HG03457 (cell line): ENCODE measurements at regions not wholly inside any gene's neighbourhood (a gene's known extent, or its start where the extent isn't known, plus 50 kb on each side); places are given as distances from the start of the nearest gene placed in this dataset.
"Not testable (repeated sequence)": the region's sequence is repeated elsewhere in the genome, so short reads cannot be mapped to it uniquely, and the experiment has no call there.

ENCODE experiments used
- ATAC-seq: cut with Tn5 transposase; IDR thresholded peaks from one replicate; pipeline ENCODE4 v1.9.1; 2021; ENCODE audit warnings: moderate number of reproducible peaks; ENCODE audit not compliant: unreplicated experiment

DNA sequence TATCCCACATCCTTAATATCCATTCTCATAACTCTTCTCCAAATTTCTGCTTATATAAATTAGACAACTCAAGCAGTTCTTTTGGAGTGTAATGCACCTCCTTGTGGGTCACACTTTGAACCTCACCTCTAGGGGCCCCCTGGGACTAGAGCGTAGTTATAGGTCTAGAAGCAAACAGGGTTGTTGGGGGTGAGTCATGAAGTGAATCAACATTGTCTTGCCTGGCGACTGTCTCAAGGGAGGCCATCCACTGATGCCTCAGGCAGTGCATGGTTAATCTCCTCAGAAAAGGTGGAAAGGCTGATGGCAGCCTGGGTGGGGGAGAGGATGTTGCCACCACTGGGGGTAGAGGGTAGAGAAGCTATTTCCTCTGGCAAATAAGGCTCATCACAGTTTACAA, 129.1 kb downstream of the TNFRSF21 start:
- ATAC-seq: no peak

DNA sequence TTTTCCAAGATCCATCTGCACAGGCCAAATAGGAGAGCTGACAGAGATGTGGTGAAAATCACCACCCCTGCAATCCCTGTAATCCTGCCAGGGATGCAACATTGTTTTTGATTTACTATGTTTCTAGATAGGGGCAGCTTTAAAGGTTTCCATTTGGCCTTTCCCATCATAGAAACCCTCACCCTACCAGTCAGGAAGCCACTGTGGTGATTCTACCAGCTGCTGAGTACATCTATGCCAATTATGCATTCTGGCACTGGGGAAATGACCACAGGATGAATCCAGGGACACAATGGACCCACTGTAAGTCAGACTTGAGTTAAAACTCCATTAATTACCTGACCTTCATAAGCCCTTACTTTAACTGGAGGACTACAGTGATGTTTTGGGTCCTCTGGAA, 130.4 kb downstream of the TNFRSF21 start:
- no peak for ATAC-seq

DNA sequence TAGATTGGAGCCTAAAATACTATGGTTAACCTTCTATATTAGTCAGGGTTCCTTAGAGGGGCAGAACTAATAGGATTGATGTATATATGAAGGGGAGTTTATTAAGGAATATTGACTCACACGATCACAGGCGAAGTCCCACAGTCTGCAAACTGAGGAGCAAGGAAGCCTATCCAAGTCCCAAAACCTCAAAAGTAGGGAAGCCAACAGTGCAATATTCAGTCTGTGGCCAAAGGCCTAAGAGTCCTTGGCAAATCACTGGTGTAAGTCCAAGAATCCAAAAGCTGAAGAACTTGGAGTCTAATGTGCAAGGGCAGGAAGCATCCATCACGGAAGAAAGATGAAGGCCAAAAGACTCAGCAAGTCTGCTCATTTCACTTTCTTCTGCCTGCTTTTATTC, 133.5 kb upstream of the ADGRF1 start:
- ATAC-seq: no peak

GRCh38 chr6:47174502-47175023, 132.4 kb upstream of the ADGRF1 start:
- ATAC-seq: no peak

- ATAC-seq: not testable (repeated sequence)
These were observed 131.9 kb upstream of the ADGRF1 start for GRCh38 chr6:47174063-47174462.

DNA sequence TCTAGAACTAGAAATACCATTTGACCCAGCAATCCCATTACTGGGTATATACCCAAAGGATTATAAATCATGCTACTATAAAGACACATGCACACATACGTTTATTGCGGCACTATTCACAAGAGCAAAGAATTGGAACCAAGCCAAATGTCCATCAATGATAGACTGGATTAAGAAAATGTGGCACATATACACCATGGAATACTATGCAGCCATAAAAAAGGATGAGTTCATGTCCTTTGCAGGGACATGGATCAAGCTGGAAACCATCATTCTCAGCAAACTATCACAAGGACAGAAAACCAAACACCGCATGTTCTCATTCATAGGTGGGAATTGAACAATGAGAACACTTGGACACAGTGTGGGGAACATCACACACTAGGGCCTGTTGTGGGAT, 131.0 kb upstream of the ADGRF1 start:
- not testable (repeated sequence) for ATAC-seq

DNA sequence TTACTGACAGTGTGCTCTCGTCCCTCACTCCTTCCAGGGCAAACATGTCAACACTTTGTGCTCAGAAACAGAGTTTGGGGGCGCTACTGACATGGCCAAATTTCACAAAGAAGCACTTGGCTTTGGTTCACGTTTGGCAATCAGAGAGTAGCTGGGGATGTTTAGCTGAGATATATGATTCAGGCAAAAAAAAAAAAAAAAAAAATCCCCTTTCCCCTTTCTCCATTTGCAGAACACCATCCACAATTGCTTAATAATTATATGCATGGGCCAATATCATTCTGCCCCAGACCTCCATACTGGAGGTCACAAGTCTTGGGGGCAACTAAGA, 128.4 kb upstream of the ADGRF1 start:
- no peak for ATAC-seq

- no peak for ATAC-seq
These were observed 127.9 kb upstream of the ADGRF1 start for GRCh38 chr6:47169785-47170616.

GRCh38 chr6:47168180-47168579, 126.0 kb upstream of the ADGRF1 start:
- ATAC-seq: no peak

DNA sequence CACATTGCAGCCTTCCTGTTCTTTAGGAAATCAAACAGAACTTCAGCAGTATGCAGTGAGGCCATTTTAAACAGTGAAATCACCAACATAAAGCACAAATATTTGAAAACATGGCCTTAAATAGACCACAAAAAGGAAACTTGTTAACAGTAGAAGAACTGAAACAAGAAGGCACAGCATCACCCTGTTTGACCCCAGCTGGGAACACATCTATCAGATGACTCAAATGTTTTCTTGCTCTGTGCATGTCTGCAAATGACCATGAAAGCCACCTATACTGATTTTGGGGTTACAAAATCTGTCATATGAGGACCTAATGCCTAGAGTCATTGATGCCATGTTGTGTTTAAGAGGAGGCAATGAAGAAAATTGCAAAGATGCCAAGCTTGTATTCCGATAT, 123.8 kb upstream of the ADGRF1 start:
- ATAC-seq: no peak

GRCh38 chr6:47164877-47165276, 122.7 kb upstream of the ADGRF1 start:
- ATAC-seq: no peak

DNA sequence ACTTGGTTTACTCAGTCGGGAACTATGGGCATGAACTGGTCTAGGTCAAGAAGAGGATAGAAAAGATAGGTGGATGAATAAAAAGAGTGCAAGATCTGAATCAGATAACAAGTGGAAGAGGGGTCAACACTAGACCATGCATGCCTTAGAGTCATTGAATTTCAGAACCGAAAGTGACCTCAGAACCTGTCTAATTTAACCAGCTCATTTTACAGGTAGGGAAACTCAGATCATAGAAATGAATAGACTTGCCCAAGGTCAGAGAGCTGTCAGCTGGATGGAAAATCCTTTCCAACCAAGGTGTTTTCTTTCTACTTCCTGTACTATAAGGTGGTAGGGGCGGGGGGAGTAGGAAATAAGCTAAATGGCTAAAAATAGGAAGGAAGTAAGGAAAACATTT, 121.4 kb upstream of the ADGRF1 start:
- no peak for ATAC-seq

GRCh38 chr6:47162793-47163192, 120.7 kb upstream of the ADGRF1 start:
- ATAC-seq: no peak

- no peak for ATAC-seq
These were observed 120.1 kb upstream of the ADGRF1 start for GRCh38 chr6:47162231-47162630.

- no peak for ATAC-seq
These were observed 119.1 kb upstream of the ADGRF1 start for GRCh38 chr6:47161176-47161687.

- no peak for ATAC-seq
These were observed 118.6 kb upstream of the ADGRF1 start for GRCh38 chr6:47160702-47161101.

- no peak for ATAC-seq
These were observed 117.6 kb upstream of the ADGRF1 start for GRCh38 chr6:47159763-47160162.

DNA sequence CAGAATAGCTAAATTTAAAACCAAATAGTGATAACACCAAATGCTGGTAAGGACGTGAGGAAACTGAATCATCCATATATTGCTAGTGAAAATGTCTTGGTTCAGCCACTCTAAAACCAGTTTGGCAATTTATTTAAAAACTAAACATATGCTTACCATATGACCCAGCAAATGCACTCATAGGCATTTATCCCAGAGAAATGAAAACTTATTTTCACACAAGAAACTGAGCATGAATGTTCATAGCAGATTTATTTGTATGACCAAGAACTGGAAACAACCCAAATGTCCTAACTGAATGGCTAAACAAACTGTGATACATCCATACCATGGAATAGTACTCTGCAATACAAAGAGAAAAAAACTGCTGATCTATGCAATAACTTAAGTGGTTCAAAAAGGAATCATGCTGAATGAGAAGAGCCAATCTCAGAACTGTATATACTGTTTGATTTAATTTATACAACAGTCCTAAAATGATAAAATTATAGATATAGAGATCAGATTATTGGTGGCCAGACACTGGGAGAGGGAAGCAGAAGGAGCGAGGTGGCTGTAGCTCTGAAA, 115.6 kb upstream of the ADGRF1 start:
- no peak for ATAC-seq

GRCh38 chr6:47157063-47157462, 114.9 kb upstream of the ADGRF1 start:
- ATAC-seq: no peak

GRCh38 chr6:47156196-47156595, 114.1 kb upstream of the ADGRF1 start:
- no peak for ATAC-seq

DNA sequence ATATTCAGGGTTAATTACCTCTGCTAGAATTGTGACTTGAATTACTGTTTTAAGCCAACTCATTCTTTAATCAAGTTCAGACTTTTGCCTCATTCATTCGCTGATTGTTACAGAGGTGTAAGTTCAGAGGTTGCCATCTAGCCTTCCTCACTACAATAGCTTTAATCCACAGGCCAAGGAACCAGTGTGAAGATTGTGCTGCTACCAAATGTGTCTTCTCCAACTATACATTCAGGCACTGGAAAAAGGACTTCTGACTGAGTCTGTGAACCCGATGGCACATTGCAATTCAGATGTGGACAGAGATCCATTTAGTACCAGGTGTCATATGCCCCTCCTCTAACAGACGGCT, 111.2 kb upstream of the ADGRF1 start:
- ATAC-seq: no peak

GRCh38 chr6:47152666-47153403, 110.7 kb upstream of the ADGRF1 start:
- ATAC-seq: no peak
